Fibroblast of mammary gland (primary cell): ENCODE measurements at regions not wholly inside any gene's neighbourhood (a gene's known extent, or its start where the extent isn't known, plus 50 kb on each side); places are given as distances from the start of the nearest gene placed in this dataset.
"Not testable (repeated sequence)": the region's sequence is repeated elsewhere in the genome, so short reads cannot be mapped to it uniquely, and the experiment has no call there.

Experiments used
- DNase-seq: peaks from one replicate; pipeline ENCODE4 v3.0.0-alpha.2; 2010; ENCODE audit warnings: low read depth
- H3K4me3 ChIP-seq: 2 replicates; pipeline ENCODE4 v1.5.1; 2011; ENCODE audit warnings: low read depth, mild to moderate bottlenecking, low read length, moderate library complexity; ENCODE audit not compliant: control insufficient read depth
- TF ChIP-seq, protein P1 (sequence below): conservative IDR thresholded peaks from 2 replicates; pipeline ENCODE4 v1.5.1; 2011; ENCODE audit warnings: low read depth, low read length, inconsistent platforms; ENCODE audit not compliant: control insufficient read depth, insufficient read depth

- no peak overlapping the region for H3K4me3 ChIP-seq
- DNase-seq, result no peak
- TF ChIP-seq, protein P1, sequence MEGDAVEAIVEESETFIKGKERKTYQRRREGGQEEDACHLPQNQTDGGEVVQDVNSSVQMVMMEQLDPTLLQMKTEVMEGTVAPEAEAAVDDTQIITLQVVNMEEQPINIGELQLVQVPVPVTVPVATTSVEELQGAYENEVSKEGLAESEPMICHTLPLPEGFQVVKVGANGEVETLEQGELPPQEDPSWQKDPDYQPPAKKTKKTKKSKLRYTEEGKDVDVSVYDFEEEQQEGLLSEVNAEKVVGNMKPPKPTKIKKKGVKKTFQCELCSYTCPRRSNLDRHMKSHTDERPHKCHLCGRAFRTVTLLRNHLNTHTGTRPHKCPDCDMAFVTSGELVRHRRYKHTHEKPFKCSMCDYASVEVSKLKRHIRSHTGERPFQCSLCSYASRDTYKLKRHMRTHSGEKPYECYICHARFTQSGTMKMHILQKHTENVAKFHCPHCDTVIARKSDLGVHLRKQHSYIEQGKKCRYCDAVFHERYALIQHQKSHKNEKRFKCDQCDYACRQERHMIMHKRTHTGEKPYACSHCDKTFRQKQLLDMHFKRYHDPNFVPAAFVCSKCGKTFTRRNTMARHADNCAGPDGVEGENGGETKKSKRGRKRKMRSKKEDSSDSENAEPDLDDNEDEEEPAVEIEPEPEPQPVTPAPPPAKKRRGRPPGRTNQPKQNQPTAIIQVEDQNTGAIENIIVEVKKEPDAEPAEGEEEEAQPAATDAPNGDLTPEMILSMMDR, result no peak
Measured at GRCh38 chrX:2566055-2566454, 65.3 kb upstream of the DHRSX start.

GRCh38 chrX:2561456-2561855 is 60.7 kb upstream of the DHRSX start:
- no peak for DNase-seq
- TF ChIP-seq, protein P1, result no peak

DNA sequence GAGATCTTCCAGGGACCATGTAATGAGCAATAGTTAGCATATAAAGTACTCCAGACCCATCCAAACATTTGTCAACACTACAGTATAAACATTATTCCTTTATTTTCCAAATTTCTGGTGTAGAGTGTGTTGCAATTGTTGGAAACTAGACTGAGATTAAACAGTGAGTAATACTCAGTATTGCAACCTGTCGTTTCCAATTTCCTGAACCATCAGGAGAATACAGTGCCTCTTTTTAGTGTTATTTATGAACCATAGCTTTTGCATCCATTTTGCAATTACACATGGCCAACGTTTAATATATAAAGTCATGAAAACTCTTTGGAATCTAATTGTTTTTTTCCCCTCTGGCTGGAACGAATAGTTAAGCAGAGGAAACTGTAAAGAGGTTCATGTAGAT is 58.3 kb upstream of the DHRSX start:
- TF ChIP-seq, protein P1, result no peak
- peak; percentile 11 for DNase-seq
- H3K4me3 ChIP-seq, result no peak overlapping the region

More at GRCh38 chrX:2561456-2561855, 60.7 kb upstream of the DHRSX start:
- H3K4me3 ChIP-seq, result no peak overlapping the region

GRCh38 chrX:2554891-2555290 is 54.1 kb upstream of the DHRSX start:
- TF ChIP-seq, protein P1, result no peak
- H3K4me3 ChIP-seq, result no peak overlapping the region
- DNase-seq, result no peak

DNA sequence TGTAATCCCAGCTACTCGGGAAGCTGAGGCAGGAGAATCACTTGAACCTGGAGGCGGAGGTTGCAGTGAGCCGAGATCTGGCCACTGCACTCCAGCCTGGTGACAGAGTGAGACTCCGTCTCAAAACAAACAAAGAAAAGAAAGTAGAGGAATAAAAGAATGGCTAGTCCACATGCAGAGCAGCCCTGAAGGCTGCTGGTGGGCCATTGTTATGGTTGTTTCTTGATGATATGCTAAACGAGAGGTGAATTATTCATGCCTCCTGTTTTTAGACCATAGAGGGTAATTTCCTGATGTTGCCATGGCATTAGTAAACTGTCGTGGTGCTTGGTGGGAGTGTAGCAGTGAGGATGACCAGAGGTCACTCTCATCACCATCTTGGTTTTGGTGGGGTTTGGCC is 53.3 kb upstream of the DHRSX start:
- H3K4me3 ChIP-seq, DNase-seq: not testable (repeated sequence)

GRCh38 chrX:2552621-2553201 is 51.9 kb upstream of the DHRSX start:
- no peak overlapping the region for H3K4me3 ChIP-seq
- TF ChIP-seq, protein P1, result no peak
- DNase-seq, result peak; percentile 12

- no peak for DNase-seq
- TF ChIP-seq, protein P1, result no peak
- no peak overlapping the region for H3K4me3 ChIP-seq
Measured at GRCh38 chrX:2550328-2551020, 49.7 kb upstream of the DHRSX start.
